GM19025 (cell line): ENCODE measurements at regions not wholly inside any gene's neighbourhood (a gene's known extent, or its start where the extent isn't known, plus 50 kb on each side); places are given as distances from the start of the nearest gene placed in this dataset.
A peak's percentile ranks its signal among the peaks of the same experiment; 100 is the strongest.

Experiments
- ATAC-seq: cut with Tn5 transposase; IDR thresholded peaks from one replicate; pipeline ENCODE4 v1.9.1; 2021; ENCODE audit warnings: mild to moderate bottlenecking, low read depth, moderate library complexity; ENCODE audit not compliant: unreplicated experiment

DNA sequence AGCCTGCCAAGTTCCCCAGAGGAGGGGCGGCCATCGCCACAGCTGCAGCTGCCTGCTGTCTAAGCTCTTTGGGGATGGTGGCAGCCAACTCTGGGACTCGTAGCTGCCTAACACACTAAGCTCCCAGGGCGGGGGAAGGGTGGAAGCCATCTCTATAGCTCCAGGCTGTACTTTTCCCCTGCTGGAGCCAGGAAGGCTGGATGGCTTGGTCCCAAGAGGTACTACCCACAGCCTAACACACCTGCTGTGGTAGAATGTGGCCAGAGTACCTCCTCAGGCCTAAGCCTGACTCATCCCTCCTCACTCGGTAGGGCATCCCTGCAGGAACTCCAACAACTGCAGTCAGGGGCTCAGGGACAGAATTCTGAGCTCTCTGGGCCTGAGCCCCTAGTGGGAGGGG, 151.7 kb upstream of the TAC1 start:
- no peak for ATAC-seq

DNA sequence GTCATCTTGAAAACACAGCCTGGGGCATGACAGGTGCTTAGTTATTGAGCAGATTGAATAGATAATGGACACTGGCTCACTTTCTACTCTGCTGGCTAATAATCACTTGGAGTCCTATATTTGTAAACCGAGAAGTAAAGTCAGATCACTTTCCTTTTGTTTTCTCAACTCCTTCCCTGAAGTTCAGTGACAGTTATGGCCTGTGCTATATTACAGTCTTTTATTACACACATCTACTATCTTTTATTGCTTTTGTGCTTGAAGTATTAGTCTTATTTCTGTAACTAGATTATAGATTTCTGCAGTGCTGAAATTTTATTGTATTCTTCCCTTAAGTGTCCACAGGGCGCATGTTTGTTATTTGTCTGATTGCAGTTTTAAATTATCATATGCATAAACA, 136.4 kb upstream of the TAC1 start:
- ATAC-seq = no peak

DNA sequence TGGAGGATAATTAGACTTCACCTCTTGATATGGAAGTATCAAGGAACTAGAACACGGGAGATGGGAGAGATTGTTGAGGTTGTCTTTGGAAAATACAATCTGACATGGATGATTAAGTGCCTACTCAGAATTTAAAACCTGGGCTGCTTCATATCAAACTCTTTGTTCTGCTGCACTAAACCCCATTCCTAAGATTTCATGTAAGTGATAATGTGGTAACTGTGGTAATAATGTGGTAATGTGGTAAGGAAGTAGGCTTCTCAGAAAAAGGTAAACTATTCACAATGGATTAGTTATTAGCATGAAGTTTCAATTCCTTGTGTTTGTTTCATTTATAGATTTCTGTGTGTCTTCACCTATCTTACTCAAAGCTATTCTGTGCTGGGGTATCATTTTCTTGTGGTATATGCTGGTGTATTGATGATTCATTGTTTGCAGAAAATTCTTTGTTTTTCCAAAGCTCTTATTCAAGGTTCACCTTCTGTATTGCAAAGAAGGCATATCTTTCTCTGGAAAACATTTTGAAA, 129.9 kb upstream of the TAC1 start:
- ATAC-seq = peak; percentile 46

DNA sequence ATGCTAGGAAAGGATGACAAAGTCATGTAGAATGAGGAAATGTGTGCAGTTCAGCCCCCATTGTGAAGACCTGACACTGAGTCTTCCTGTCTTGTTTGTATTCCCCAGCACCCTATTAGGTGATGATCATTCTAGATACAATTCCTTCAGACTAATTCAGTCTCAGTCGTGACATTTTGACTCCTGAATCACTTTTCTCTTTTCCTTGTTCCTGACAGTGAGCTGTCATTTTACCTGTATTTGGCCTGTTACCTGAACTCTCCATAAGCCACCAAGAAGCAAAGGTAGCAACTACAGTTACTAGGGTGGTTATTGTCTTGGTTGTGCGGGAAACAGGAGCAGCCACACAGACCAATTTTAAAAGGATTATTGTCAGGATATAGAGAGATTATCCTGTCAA, 111.4 kb upstream of the TAC1 start:
- no peak for ATAC-seq

DNA sequence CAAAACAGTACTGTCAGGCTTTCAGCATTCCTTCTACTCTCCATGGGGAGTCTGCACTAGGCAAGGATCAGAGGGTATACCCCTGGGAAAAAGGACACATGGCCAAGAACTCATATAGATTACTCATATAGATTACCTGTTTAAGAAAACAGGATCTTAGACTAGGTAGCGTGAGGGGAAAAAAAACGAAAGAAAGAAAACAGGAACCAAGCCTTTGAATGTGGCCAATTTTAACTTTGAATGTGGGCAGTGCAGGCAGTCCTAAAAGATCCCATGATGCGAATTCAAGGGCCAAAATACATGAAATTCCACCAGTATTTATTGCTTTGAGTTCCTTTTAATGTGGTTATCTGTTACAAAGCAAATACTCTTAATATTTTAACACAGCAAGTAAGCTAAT, 108.6 kb upstream of the TAC1 start:
- peak; percentile 74 for ATAC-seq

- ATAC-seq = no peak
Observed at GRCh38 chr7:97630116-97630515, 101.8 kb upstream of the TAC1 start.

- no peak for ATAC-seq
Observed at GRCh38 chr7:97635622-97636021, 96.3 kb upstream of the TAC1 start.

DNA sequence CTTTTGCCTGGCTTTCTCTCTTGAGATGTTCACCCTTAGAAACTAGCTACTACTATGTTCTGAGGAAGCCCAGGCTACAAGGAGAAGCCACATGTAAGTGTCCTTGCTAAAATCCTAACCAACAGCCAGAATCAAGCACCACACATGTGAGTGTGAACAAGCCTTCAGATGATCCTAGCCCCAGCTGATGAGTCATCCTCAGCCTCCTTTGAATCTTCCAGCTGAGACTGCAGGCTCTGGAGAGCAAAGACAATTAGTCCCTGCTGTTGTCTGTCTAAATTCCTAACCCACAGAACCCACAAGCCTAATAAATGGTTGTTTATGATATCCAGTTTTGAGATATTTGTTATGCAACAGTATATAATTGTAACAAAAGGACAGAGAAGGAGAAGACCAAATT, 92.8 kb upstream of the TAC1 start:
- ATAC-seq = no peak

DNA sequence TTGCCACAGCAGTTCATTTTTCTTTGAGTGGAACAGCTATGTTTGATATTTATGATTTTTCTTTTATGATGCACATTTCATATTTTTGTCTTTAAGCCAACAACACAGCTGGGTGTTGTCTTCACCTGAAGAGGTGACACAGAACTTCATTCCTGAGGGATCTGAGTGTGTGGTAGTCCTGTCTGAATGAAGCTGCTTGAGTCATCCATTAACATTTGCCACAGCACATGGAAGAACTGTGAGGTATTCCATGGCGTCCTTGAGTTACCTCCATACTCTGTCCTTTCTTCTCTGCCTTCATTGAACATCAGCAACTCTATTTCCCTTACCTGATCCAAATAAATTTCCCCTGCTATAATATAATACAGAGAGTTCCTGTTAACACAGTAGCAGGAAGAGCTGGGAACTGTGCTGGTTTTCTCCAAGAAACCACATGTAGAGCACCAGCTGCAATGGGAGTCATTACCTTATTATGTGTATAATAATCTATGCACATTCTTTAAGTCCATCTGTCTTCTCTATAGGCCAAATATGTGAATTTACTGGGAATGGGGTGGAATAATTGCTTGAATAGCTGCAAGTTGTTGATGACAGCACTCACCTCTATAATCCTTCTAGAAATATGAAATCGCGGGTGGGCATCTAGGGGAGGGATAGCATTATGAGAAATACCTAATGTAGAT, 72.4 kb upstream of the TAC1 start:
- no peak for ATAC-seq

DNA sequence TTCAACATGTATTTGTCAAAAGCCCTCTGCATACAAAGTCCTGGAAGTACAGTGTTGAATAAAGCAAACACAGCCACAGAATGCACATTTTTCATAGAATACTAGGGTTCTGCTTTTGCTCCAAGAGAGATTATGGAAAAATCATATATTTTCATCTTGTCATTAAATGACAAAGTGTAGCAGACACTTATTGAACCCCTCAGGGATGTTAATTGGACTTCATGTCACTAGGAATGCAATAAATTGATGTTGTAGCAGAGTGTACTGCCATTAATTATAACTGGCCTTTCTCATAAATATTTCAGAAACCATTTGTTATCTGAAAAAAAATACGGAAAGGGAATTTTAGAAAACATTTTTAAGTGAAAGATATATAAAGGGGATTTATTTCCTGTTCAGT, 64.5 kb upstream of the TAC1 start:
- no peak for ATAC-seq

DNA sequence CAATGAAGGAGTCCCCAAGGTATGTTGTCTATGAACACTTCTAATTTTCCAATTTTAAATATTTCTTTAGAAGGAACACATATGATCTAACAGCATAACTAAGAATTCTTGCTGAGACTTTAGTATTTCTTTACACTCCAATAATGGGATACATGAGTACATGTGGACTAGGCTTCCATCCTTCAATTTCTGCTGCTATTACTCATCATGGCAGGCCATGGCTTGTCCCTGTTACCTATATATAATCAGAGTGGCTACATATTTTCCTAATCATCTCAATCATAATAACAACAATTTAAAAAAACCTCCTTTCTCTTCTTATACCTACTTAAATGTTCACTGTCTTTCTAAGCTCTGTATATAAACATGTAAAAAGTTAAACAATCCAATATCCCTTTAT, 60.3 kb upstream of the TAC1 start:
- ATAC-seq = no peak

DNA sequence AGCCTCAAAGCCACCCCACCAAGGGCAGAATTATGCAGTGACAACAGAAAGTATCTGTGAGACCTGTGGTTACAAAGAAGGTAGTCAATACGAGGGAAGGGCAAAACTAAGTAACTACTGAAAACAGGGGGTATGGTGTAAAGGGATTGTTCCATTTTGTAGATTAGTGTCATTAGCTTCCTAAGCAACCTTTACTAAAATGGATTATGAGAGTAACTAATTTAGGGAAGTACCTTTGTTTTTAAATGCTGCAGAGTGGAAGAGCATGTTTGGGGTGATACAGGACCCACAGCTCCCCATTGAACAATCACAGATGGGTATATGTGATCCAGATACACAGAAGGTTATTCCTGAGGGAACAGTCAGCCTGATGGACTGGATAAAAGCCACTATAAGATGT, 51.3 kb upstream of the TAC1 start:
- no peak for ATAC-seq
